NCI-H146 (cell line): ENCODE measurements at regions not wholly inside any gene's neighbourhood (a gene's known extent, or its start where the extent isn't known, plus 50 kb on each side); places are given as distances from the start of the nearest gene placed in this dataset.

Experiments
- DNase-seq: peaks from one replicate; lab custom pipeline; 2025; lab: John Stamatoyannopoulos, UW

- no peak for DNase-seq
These were observed 119.9 kb upstream of the COL1A2 start for GRCh38 chr7:94274828-94275227.

GRCh38 chr7:94276027-94276426 is 118.7 kb upstream of the COL1A2 start:
- no peak for DNase-seq

GRCh38 chr7:94276795-94277194 is 117.9 kb upstream of the COL1A2 start:
- no peak for DNase-seq

- no peak for DNase-seq
These were observed 117.5 kb upstream of the COL1A2 start for GRCh38 chr7:94277236-94277635.

- DNase-seq, result no peak
These were observed 113.8 kb upstream of the COL1A2 start for GRCh38 chr7:94280851-94281250.

- DNase-seq, result no peak
These were observed 110.6 kb upstream of the COL1A2 start for GRCh38 chr7:94284104-94284503.

GRCh38 chr7:94286111-94286510 is 108.6 kb upstream of the COL1A2 start:
- no peak for DNase-seq

GRCh38 chr7:94288096-94288495 is 106.6 kb upstream of the COL1A2 start:
- DNase-seq, result no peak

- peak; percentile 69 for DNase-seq
These were observed 105.6 kb upstream of the COL1A2 start for GRCh38 chr7:94289071-94289470.

- DNase-seq, result no peak
These were observed 100.1 kb upstream of the COL1A2 start for GRCh38 chr7:94294471-94295131.

- peak; percentile 37 for DNase-seq
These were observed 98.8 kb upstream of the COL1A2 start for GRCh38 chr7:94295850-94296249.

- DNase-seq, result no peak
These were observed 97.8 kb upstream of the COL1A2 start for GRCh38 chr7:94296881-94297280.

GRCh38 chr7:94297397-94297838 is 97.3 kb upstream of the COL1A2 start:
- DNase-seq, result no peak

- DNase-seq, result no peak
These were observed 95.8 kb upstream of the COL1A2 start for GRCh38 chr7:94298943-94299342.

GRCh38 chr7:94300176-94300835 is 94.4 kb upstream of the COL1A2 start:
- DNase-seq, result no peak

GRCh38 chr7:94301024-94301586 is 93.6 kb upstream of the COL1A2 start:
- DNase-seq, result peak; percentile 12

- DNase-seq, result no peak
These were observed 91.6 kb upstream of the COL1A2 start for GRCh38 chr7:94303118-94303517.

GRCh38 chr7:94303695-94304094 is 91.0 kb upstream of the COL1A2 start:
- no peak for DNase-seq

- no peak for DNase-seq
These were observed 89.8 kb upstream of the COL1A2 start for GRCh38 chr7:94304878-94305277.

GRCh38 chr7:94305836-94306235 is 88.9 kb upstream of the COL1A2 start:
- DNase-seq, result no peak

- DNase-seq, result no peak
These were observed 87.2 kb upstream of the COL1A2 start for GRCh38 chr7:94307399-94308048.

- no peak for DNase-seq
These were observed 83.2 kb upstream of the COL1A2 start for GRCh38 chr7:94311515-94311914.

- no peak for DNase-seq
These were observed 80.8 kb upstream of the COL1A2 start for GRCh38 chr7:94313926-94314325.
